ENCODE measurements at regions not wholly inside any gene's neighbourhood (a gene's known extent, or its start where the extent isn't known, plus 50 kb on each side); places are given as distances from the start of the nearest gene placed in this dataset.

DNA sequence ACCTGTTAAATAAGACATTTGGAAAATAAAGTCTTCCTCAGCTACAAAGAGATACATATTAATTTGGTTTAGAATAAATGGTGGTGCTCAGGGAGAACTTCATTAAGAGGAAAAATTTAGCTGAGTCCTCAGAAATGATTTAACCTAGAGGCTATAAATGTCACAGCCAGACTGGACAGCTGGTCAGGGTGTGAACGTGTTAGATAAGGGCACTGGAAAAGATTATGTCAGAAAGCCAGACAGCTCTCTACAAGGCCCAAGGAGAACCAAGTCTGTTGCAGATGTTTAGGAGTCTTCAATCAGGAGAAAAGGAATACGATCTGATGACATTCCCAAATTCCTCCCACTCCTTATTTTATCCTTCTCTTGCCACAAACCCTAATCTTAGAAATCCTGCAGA is 265.2 kb downstream of the MAT2B start (continued):
- TF ChIP-seq, protein P1, sequence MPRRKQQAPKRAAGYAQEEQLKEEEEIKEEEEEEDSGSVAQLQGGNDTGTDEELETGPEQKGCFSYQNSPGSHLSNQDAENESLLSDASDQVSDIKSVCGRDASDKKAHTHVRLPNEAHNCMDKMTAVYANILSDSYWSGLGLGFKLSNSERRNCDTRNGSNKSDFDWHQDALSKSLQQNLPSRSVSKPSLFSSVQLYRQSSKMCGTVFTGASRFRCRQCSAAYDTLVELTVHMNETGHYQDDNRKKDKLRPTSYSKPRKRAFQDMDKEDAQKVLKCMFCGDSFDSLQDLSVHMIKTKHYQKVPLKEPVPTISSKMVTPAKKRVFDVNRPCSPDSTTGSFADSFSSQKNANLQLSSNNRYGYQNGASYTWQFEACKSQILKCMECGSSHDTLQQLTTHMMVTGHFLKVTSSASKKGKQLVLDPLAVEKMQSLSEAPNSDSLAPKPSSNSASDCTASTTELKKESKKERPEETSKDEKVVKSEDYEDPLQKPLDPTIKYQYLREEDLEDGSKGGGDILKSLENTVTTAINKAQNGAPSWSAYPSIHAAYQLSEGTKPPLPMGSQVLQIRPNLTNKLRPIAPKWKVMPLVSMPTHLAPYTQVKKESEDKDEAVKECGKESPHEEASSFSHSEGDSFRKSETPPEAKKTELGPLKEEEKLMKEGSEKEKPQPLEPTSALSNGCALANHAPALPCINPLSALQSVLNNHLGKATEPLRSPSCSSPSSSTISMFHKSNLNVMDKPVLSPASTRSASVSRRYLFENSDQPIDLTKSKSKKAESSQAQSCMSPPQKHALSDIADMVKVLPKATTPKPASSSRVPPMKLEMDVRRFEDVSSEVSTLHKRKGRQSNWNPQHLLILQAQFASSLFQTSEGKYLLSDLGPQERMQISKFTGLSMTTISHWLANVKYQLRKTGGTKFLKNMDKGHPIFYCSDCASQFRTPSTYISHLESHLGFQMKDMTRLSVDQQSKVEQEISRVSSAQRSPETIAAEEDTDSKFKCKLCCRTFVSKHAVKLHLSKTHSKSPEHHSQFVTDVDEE (CRISPR knock-in tag; IDR thresholded peaks at IDR 0.05): no peak

DNA sequence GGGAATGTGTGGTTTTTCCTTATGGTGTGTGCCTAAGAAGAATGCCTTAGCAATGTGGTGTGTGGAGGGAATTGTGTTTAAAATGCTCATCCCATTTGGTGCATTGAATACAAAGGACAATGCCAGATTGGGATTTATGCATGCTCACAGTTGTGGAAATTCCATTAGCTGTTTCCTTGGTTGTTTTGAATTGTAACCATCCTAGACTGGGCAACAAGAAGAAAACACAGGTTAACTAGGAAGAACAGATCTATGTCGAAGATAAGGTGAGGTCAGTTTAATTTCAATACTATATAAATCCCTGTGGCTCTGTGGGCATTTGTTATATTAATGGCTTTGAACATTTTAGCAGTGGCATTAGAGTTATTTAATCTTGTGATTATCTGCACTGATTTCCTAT is 266.8 kb downstream of the MAT2B start:
- ATAC-seq: no peak

DNA sequence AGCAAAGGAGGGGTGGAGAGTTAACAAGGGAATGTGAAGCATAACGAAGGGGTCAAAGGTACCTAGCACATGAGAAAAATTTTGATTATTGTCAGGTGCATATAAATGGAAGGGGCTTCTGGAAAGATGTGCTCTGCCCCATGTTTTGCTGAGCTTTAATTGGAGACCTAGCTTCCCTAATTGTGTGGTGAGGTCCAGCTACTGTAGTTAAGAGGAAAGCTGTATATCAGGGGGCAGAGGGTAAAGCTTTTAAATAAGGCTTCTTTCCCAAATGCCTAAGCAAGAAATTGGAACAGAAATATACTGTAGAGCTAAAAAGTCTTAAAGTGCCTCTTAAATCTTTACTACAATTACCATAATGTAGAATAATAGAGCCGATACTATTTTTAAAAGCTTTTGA is 267.2 kb downstream of the MAT2B start:
- TF ChIP-seq ARNTL (CRISPR knock-in tag; IDR thresholded peaks at IDR 0.05; ENCODE audit: borderline replicate concordance, low read depth) (no peak), ZNF8 (CRISPR knock-in tag; IDR thresholded peaks at IDR 0.05) (no peak), ZFP30 (CRISPR knock-in tag; IDR thresholded peaks at IDR 0.05) (no peak), OSR1 (CRISPR knock-in tag; IDR thresholded peaks at IDR 0.05) (no peak), ZNF70 (CRISPR knock-in tag; IDR thresholded peaks at IDR 0.05) (no peak), ESRRG (CRISPR knock-in tag; IDR thresholded peaks at IDR 0.05) (no peak), TCF4 (CRISPR knock-in tag; IDR thresholded peaks at IDR 0.05; ENCODE audit: borderline replicate concordance) (no peak), SNAI2 (CRISPR knock-in tag; IDR thresholded peaks at IDR 0.05) (no peak), ZFP3 (CRISPR knock-in tag; IDR thresholded peaks at IDR 0.05) (no peak), PPARA (CRISPR knock-in tag; IDR thresholded peaks at IDR 0.05; ENCODE audit: borderline replicate concordance) (no peak), ZNF565 (CRISPR knock-in tag; conservative IDR thresholded peaks at IDR 0.05; ENCODE audit: low read depth) (no peak), ISL1 (CRISPR knock-in tag; IDR thresholded peaks at IDR 0.05) (no peak)
- TF ChIP-seq, protein P1 (CRISPR knock-in tag; IDR thresholded peaks at IDR 0.05): no peak
- TF ChIP-seq, protein P2, sequence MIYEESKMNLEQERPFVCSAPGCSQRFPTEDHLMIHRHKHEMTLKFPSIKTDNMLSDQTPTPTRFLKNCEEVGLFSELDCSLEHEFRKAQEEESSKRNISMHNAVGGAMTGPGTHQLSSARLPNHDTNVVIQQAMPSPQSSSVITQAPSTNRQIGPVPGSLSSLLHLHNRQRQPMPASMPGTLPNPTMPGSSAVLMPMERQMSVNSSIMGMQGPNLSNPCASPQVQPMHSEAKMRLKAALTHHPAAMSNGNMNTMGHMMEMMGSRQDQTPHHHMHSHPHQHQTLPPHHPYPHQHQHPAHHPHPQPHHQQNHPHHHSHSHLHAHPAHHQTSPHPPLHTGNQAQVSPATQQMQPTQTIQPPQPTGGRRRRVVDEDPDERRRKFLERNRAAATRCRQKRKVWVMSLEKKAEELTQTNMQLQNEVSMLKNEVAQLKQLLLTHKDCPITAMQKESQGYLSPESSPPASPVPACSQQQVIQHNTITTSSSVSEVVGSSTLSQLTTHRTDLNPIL (CRISPR knock-in tag; IDR thresholded peaks at IDR 0.05; ENCODE audit: low read depth): no peak
- TF ChIP-seq, protein P3, sequence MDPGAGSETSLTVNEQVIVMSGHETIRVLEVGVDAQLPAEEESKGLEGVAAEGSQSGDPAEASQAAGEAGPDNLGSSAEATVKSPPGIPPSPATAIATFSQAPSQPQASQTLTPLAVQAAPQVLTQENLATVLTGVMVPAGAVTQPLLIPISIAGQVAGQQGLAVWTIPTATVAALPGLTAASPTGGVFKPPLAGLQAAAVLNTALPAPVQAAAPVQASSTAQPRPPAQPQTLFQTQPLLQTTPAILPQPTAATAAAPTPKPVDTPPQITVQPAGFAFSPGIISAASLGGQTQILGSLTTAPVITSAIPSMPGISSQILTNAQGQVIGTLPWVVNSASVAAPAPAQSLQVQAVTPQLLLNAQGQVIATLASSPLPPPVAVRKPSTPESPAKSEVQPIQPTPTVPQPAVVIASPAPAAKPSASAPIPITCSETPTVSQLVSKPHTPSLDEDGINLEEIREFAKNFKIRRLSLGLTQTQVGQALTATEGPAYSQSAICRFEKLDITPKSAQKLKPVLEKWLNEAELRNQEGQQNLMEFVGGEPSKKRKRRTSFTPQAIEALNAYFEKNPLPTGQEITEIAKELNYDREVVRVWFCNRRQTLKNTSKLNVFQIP (CRISPR knock-in tag; IDR thresholded peaks at IDR 0.05; ENCODE audit: borderline replicate concordance, low read depth): no peak
- no peak for ATAC-seq

More for the DNA sequence above, 266.8 kb downstream of the MAT2B start:
- no peak for TF ChIP-seq PPARA (CRISPR knock-in tag; IDR thresholded peaks at IDR 0.05; ENCODE audit: borderline replicate concordance)
- TF ChIP-seq ESRRG (CRISPR knock-in tag; IDR thresholded peaks at IDR 0.05): no peak
- no peak for TF ChIP-seq ISL1 (CRISPR knock-in tag; IDR thresholded peaks at IDR 0.05)
- no peak for TF ChIP-seq BACH2 (CRISPR knock-in tag; IDR thresholded peaks at IDR 0.05; ENCODE audit: borderline replicate concordance)
- no peak for TF ChIP-seq ZFP3 (CRISPR knock-in tag; IDR thresholded peaks at IDR 0.05)
- no peak for TF ChIP-seq ZNF70 (CRISPR knock-in tag; IDR thresholded peaks at IDR 0.05)

DNA sequence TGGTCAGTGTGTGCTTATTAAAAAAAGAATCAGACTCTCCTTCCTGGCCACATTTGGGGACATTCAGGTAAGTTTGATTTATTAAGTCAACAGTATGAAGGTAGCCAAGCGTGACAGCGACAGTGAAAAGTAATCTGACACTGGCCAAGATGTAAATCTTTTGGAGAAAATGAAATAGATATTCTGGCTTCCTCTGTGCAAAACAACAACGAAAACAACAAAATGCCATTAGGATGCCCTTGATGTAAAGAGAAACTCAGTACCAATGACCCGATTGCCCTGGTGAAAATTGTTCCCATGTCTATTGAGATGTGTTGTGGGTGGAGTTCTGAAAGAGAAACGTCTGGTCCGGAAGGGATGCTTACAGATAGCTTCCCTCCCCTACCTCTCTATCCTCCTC is 267.8 kb downstream of the MAT2B start:
- ATAC-seq: no peak
- no peak for TF ChIP-seq BACH2 (CRISPR knock-in tag; IDR thresholded peaks at IDR 0.05; ENCODE audit: borderline replicate concordance)
- TF ChIP-seq, protein P2 (CRISPR knock-in tag; IDR thresholded peaks at IDR 0.05; ENCODE audit: low read depth): no peak
- no peak for TF ChIP-seq SNAI2 (CRISPR knock-in tag; IDR thresholded peaks at IDR 0.05)
- no peak for TF ChIP-seq ZNF70 (CRISPR knock-in tag; IDR thresholded peaks at IDR 0.05)
- no peak for TF ChIP-seq CSDC2 (CRISPR knock-in tag; IDR thresholded peaks at IDR 0.05)
- no peak for TF ChIP-seq ESRRG (CRISPR knock-in tag; IDR thresholded peaks at IDR 0.05)
- TF ChIP-seq, protein P4, sequence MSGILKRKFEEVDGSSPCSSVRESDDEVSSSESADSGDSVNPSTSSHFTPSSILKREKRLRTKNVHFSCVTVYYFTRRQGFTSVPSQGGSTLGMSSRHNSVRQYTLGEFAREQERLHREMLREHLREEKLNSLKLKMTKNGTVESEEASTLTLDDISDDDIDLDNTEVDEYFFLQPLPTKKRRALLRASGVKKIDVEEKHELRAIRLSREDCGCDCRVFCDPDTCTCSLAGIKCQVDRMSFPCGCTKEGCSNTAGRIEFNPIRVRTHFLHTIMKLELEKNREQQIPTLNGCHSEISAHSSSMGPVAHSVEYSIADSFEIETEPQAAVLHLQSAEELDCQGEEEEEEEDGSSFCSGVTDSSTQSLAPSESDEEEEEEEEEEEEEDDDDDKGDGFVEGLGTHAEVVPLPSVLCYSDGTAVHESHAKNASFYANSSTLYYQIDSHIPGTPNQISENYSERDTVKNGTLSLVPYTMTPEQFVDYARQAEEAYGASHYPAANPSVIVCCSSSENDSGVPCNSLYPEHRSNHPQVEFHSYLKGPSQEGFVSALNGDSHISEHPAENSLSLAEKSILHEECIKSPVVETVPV (CRISPR knock-in tag; IDR thresholded peaks at IDR 0.05): no peak
- TF ChIP-seq TOX (CRISPR knock-in tag; IDR thresholded peaks at IDR 0.05; ENCODE audit: borderline replicate concordance): no peak
- no peak for TF ChIP-seq ISL1 (CRISPR knock-in tag; IDR thresholded peaks at IDR 0.05)
- TF ChIP-seq ZC3H10 (CRISPR knock-in tag; IDR thresholded peaks at IDR 0.05): no peak
- TF ChIP-seq OSR1 (CRISPR knock-in tag; IDR thresholded peaks at IDR 0.05): no peak
- no peak for TF ChIP-seq ZNF8 (CRISPR knock-in tag; IDR thresholded peaks at IDR 0.05)
- TF ChIP-seq ARNTL (CRISPR knock-in tag; IDR thresholded peaks at IDR 0.05; ENCODE audit: borderline replicate concordance, low read depth): no peak
- TF ChIP-seq TCF4 (CRISPR knock-in tag; IDR thresholded peaks at IDR 0.05; ENCODE audit: borderline replicate concordance): no peak

All from SK-N-SH treated with all-trans-retinoic acid at 6 μM for 48 hours (cell line).